ENCODE measurements at regions not wholly inside any gene's neighbourhood (a gene's known extent, or its start where the extent isn't known, plus 50 kb on each side); places are given as distances from the start of the nearest gene placed in this dataset.
"Not testable (repeated sequence)": the region's sequence is repeated elsewhere in the genome, so short reads cannot be mapped to it uniquely, and the experiment has no call there.

GRCh38 chr18:66395671-66396218 lies 208.1 kb downstream of the CDH19 start:
- 95% methylated on average over 22 to 30 of the region's 30 CpGs for WGBS, 2 donors
- Histone ChIP-seq H3K9ac (ENCODE audit: insufficient read depth in 1 of 2, low read length in 2 of 2) (no peak overlapping the region), H3K9me3 (ENCODE audit: control insufficient read depth in 4 of 4, insufficient read depth in 3 of 4, low read length in 3 of 4) (peaks cover 0 to 3% (median 1%) of the 10 kb centered on the region in 4 donors), H3K27me3 (ENCODE audit: control insufficient read depth in 3 of 3, insufficient read depth in 3 of 3, low read length in 2 of 3) (no peaks in the 10 kb centered on the region), H3K4me3 (no peak overlapping the region), H3K36me3 (ENCODE audit: control insufficient read depth in 4 of 4, insufficient read depth in 4 of 4, low read length in 4 of 4) (no peaks in the 10 kb centered on the region), H3K27ac (ENCODE audit: low read depth in 1 of 2, low read length in 1 of 2) (no peak overlapping the region), H3K4me1 (ENCODE audit: control insufficient read depth in 5 of 5, insufficient read depth in 5 of 5, low read length in 5 of 5) (no peaks in the 10 kb centered on the region)
- ATAC-seq (ENCODE audit: insufficient read depth, low FRiP score) (no peak), DNase-seq (no peak)
- TF ChIP-seq, protein P1, sequence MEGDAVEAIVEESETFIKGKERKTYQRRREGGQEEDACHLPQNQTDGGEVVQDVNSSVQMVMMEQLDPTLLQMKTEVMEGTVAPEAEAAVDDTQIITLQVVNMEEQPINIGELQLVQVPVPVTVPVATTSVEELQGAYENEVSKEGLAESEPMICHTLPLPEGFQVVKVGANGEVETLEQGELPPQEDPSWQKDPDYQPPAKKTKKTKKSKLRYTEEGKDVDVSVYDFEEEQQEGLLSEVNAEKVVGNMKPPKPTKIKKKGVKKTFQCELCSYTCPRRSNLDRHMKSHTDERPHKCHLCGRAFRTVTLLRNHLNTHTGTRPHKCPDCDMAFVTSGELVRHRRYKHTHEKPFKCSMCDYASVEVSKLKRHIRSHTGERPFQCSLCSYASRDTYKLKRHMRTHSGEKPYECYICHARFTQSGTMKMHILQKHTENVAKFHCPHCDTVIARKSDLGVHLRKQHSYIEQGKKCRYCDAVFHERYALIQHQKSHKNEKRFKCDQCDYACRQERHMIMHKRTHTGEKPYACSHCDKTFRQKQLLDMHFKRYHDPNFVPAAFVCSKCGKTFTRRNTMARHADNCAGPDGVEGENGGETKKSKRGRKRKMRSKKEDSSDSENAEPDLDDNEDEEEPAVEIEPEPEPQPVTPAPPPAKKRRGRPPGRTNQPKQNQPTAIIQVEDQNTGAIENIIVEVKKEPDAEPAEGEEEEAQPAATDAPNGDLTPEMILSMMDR (IDR thresholded peaks at IDR 0.05; ENCODE audit: control extremely low read depth, extremely low read depth): no peak

DNA sequence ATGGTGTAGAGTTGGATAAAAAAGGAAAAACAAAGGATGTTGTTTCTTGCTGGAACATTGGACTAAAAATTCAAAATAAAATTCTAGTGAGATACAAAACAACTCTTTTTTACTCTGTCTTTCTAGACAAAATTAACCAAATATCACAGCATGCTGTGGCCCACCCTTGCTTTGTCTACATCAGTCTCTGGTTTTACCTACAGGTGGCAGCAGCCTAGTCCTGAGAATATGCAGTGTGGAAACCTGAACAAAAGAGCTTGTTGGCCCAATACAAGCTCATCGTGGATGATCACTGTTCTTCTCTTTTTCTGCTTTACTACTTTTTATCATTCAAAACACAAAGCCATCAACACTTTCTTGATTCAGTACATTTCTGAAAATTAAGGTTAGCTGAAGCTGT lies 210.4 kb downstream of the CDH19 start:
- no peak overlapping the region for H3K4me3 ChIP-seq
- H3K9me3 ChIP-seq (ENCODE audit: control insufficient read depth in 4 of 4, insufficient read depth in 3 of 4, low read length in 3 of 4): peaks cover 0 to 7% (median 2%) of the 10 kb centered on the region in 4 donors
- DNase-seq: no peak
- H3K27me3 ChIP-seq (ENCODE audit: control insufficient read depth in 3 of 3, insufficient read depth in 3 of 3, low read length in 2 of 3): no peaks in the 10 kb centered on the region
- no peak overlapping the region for H3K9ac ChIP-seq (ENCODE audit: insufficient read depth in 1 of 2, low read length in 2 of 2)
- no peaks in the 10 kb centered on the region for H3K36me3 ChIP-seq (ENCODE audit: control insufficient read depth in 4 of 4, insufficient read depth in 4 of 4, low read length in 4 of 4)
- ATAC-seq (ENCODE audit: insufficient read depth, low FRiP score): no peak
- WGBS, 2 donors: 67 to 83% methylated on average over 1 of the region's 1 CpG
- no peaks in the 10 kb centered on the region for H3K4me1 ChIP-seq (ENCODE audit: control insufficient read depth in 5 of 5, insufficient read depth in 5 of 5, low read length in 5 of 5)
- TF ChIP-seq, protein P1 (IDR thresholded peaks at IDR 0.05; ENCODE audit: control extremely low read depth, extremely low read depth): no peak
- H3K27ac ChIP-seq (ENCODE audit: low read depth in 1 of 2, low read length in 1 of 2): no peak overlapping the region

DNA sequence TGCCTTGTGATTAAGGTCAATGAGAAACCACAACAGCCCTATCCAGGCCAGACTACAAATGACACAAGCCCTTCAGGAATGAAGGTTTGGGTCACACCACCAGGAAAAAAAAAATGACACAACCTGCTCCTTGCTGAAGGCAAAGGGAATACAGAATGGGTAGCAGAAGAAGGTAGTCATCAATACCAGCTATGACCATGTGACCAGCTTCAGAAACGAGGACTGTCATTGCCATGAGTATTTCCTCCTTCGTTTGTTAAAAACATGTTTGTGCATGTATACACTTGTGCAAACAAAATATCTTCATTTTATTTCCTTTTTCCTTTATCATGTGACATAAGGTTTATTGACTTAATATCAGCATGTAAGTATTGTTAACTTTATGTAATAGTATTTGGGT lies 226.6 kb downstream of the CDH19 start:
- TF ChIP-seq, protein P1 (IDR thresholded peaks at IDR 0.05; ENCODE audit: control extremely low read depth, extremely low read depth): no peak
- no peak overlapping the region for H3K27ac ChIP-seq (ENCODE audit: low read depth in 1 of 2, low read length in 1 of 2)
- DNase-seq (no peak), ATAC-seq (ENCODE audit: insufficient read depth, low FRiP score) (no peak)
- WGBS, 2 donors: 73 to 79% methylated on average over 2 of the region's 2 CpGs
- no peak overlapping the region for H3K4me3 ChIP-seq
- H3K4me1 ChIP-seq (ENCODE audit: control insufficient read depth in 5 of 5, insufficient read depth in 5 of 5, low read length in 5 of 5): no peaks in the 10 kb centered on the region
- peaks cover 0 to 12% (median 3%) of the 10 kb centered on the region in 4 donors for H3K9me3 ChIP-seq (ENCODE audit: control insufficient read depth in 4 of 4, insufficient read depth in 3 of 4, low read length in 3 of 4)
- H3K9ac ChIP-seq (ENCODE audit: insufficient read depth in 1 of 2, low read length in 2 of 2): no peak overlapping the region
- H3K36me3 ChIP-seq (ENCODE audit: control insufficient read depth in 4 of 4, insufficient read depth in 4 of 4, low read length in 4 of 4): no peaks in the 10 kb centered on the region
- no peaks in the 10 kb centered on the region for H3K27me3 ChIP-seq (ENCODE audit: control insufficient read depth in 3 of 3, insufficient read depth in 3 of 3, low read length in 2 of 3)

DNA sequence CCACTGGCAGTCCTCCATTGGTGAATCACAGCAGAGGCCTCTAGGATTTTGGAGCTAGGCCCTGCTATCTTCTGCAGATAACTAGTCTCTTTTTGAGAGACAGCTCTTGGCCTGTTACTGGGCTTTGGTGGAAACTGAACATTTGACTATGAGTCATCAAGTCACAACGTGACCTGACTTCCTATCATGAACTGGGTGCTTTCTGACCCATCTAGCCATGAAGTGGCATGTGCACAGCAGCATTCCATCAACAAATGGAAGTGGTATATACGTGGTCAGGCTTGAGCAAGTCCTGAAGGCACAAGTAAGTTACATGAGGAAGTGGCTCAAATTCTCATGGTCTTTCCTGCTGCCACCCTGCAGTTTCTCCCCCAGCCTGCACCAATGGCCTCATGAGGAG lies 228.5 kb downstream of the CDH19 start:
- WGBS, 2 donors: 64 to 70% methylated on average over 2 of the region's 2 CpGs
- H3K27ac ChIP-seq (ENCODE audit: low read depth in 1 of 2, low read length in 1 of 2); H3K4me3 ChIP-seq; H3K27me3 ChIP-seq (ENCODE audit: control insufficient read depth in 3 of 3, insufficient read depth in 3 of 3, low read length in 2 of 3); H3K36me3 ChIP-seq (ENCODE audit: control insufficient read depth in 4 of 4, insufficient read depth in 4 of 4, low read length in 4 of 4); H3K4me1 ChIP-seq (ENCODE audit: control insufficient read depth in 5 of 5, insufficient read depth in 5 of 5, low read length in 5 of 5); DNase-seq; H3K9ac ChIP-seq (ENCODE audit: insufficient read depth in 1 of 2, low read length in 2 of 2); ATAC-seq (ENCODE audit: insufficient read depth, low FRiP score): not testable (repeated sequence)
- H3K9me3 ChIP-seq (ENCODE audit: control insufficient read depth in 4 of 4, insufficient read depth in 3 of 4, low read length in 3 of 4): peaks cover 0 to 12% (median 3%) of the 10 kb centered on the region in 4 donors

Data from lung (tissue), 11 donors.